ENCODE measurements at regions not wholly inside any gene's neighbourhood (a gene's known extent, or its start where the extent isn't known, plus 50 kb on each side); places are given as distances from the start of the nearest gene placed in this dataset.
"Not testable (repeated sequence)": the region's sequence is repeated elsewhere in the genome, so short reads cannot be mapped to it uniquely, and the experiment has no call there.

- not testable (repeated sequence) for H3K4me3 ChIP-seq (ENCODE audit: low read depth in 1 of 3, low read length in 3 of 3); H3K36me3 ChIP-seq (ENCODE audit: control insufficient read depth in 4 of 4, insufficient read depth in 3 of 4, low read depth in 1 of 4, low read length in 3 of 4); DNase-seq (ENCODE audit: low spot score); H3K27ac ChIP-seq (ENCODE audit: low read depth in 1 of 2, low read length in 2 of 2); H3K9ac ChIP-seq (ENCODE audit: low read depth in 1 of 2, low read length in 2 of 2); H3K27me3 ChIP-seq (ENCODE audit: control insufficient read depth in 4 of 4, insufficient read depth in 4 of 4, low read length in 3 of 4); H3K9me3 ChIP-seq (ENCODE audit: control insufficient read depth in 4 of 4, low read length in 3 of 4); H3K4me1 ChIP-seq (ENCODE audit: control insufficient read depth in 4 of 4, insufficient read depth in 4 of 4, low read length in 3 of 4)
- WGBS, result 39% methylated on average over 2 of the region's 2 CpGs
Observed at GRCh38 chr1:120534361-120535047, 119.7 kb downstream of the NBPF8 start.

GRCh38 chr1:120535052-120535451 is 120.2 kb downstream of the NBPF8 start:
- H3K4me1 ChIP-seq (ENCODE audit: control insufficient read depth in 4 of 4, insufficient read depth in 4 of 4, low read length in 3 of 4); H3K27me3 ChIP-seq (ENCODE audit: control insufficient read depth in 4 of 4, insufficient read depth in 4 of 4, low read length in 3 of 4); H3K4me3 ChIP-seq (ENCODE audit: low read depth in 1 of 3, low read length in 3 of 3); DNase-seq (ENCODE audit: low spot score); H3K9me3 ChIP-seq (ENCODE audit: control insufficient read depth in 4 of 4, low read length in 3 of 4); H3K36me3 ChIP-seq (ENCODE audit: control insufficient read depth in 4 of 4, insufficient read depth in 3 of 4, low read depth in 1 of 4, low read length in 3 of 4); H3K27ac ChIP-seq (ENCODE audit: low read depth in 1 of 2, low read length in 2 of 2); H3K9ac ChIP-seq (ENCODE audit: low read depth in 1 of 2, low read length in 2 of 2): not testable (repeated sequence)
- WGBS, result 85% methylated on average over 1 of the region's 1 CpG

GRCh38 chr1:120541394-120541793 is 126.6 kb downstream of the NBPF8 start:
- WGBS, result 98% methylated on average over 2 of the region's 5 CpGs
- not testable (repeated sequence) for DNase-seq (ENCODE audit: low spot score); H3K9me3 ChIP-seq (ENCODE audit: control insufficient read depth in 4 of 4, low read length in 3 of 4); H3K36me3 ChIP-seq (ENCODE audit: control insufficient read depth in 4 of 4, insufficient read depth in 3 of 4, low read depth in 1 of 4, low read length in 3 of 4); H3K4me3 ChIP-seq (ENCODE audit: low read depth in 1 of 3, low read length in 3 of 3); H3K4me1 ChIP-seq (ENCODE audit: control insufficient read depth in 4 of 4, insufficient read depth in 4 of 4, low read length in 3 of 4); H3K27ac ChIP-seq (ENCODE audit: low read depth in 1 of 2, low read length in 2 of 2); H3K9ac ChIP-seq (ENCODE audit: low read depth in 1 of 2, low read length in 2 of 2); H3K27me3 ChIP-seq (ENCODE audit: control insufficient read depth in 4 of 4, insufficient read depth in 4 of 4, low read length in 3 of 4)

- H3K27me3 ChIP-seq (ENCODE audit: control insufficient read depth in 4 of 4, insufficient read depth in 4 of 4, low read length in 3 of 4); H3K4me3 ChIP-seq (ENCODE audit: low read depth in 1 of 3, low read length in 3 of 3); H3K4me1 ChIP-seq (ENCODE audit: control insufficient read depth in 4 of 4, insufficient read depth in 4 of 4, low read length in 3 of 4); H3K27ac ChIP-seq (ENCODE audit: low read depth in 1 of 2, low read length in 2 of 2); H3K9ac ChIP-seq (ENCODE audit: low read depth in 1 of 2, low read length in 2 of 2); DNase-seq (ENCODE audit: low spot score); H3K9me3 ChIP-seq (ENCODE audit: control insufficient read depth in 4 of 4, low read length in 3 of 4); H3K36me3 ChIP-seq (ENCODE audit: control insufficient read depth in 4 of 4, insufficient read depth in 3 of 4, low read depth in 1 of 4, low read length in 3 of 4): not testable (repeated sequence)
- no CpG with 5 or more reads among the region's 2 CpGs for WGBS
Observed at GRCh38 chr1:120542365-120542764, 127.5 kb downstream of the NBPF8 start.

GRCh38 chr1:120542940-120543339 is 128.1 kb downstream of the NBPF8 start:
- H3K27me3 ChIP-seq (ENCODE audit: control insufficient read depth in 4 of 4, insufficient read depth in 4 of 4, low read length in 3 of 4); H3K4me1 ChIP-seq (ENCODE audit: control insufficient read depth in 4 of 4, insufficient read depth in 4 of 4, low read length in 3 of 4); DNase-seq (ENCODE audit: low spot score); H3K27ac ChIP-seq (ENCODE audit: low read depth in 1 of 2, low read length in 2 of 2); H3K4me3 ChIP-seq (ENCODE audit: low read depth in 1 of 3, low read length in 3 of 3); H3K36me3 ChIP-seq (ENCODE audit: control insufficient read depth in 4 of 4, insufficient read depth in 3 of 4, low read depth in 1 of 4, low read length in 3 of 4); H3K9me3 ChIP-seq (ENCODE audit: control insufficient read depth in 4 of 4, low read length in 3 of 4); H3K9ac ChIP-seq (ENCODE audit: low read depth in 1 of 2, low read length in 2 of 2): not testable (repeated sequence)
- no CpG with 5 or more reads among the region's 2 CpGs for WGBS

- H3K9ac ChIP-seq (ENCODE audit: low read depth in 1 of 2, low read length in 2 of 2); H3K4me3 ChIP-seq (ENCODE audit: low read depth in 1 of 3, low read length in 3 of 3); H3K27me3 ChIP-seq (ENCODE audit: control insufficient read depth in 4 of 4, insufficient read depth in 4 of 4, low read length in 3 of 4); H3K4me1 ChIP-seq (ENCODE audit: control insufficient read depth in 4 of 4, insufficient read depth in 4 of 4, low read length in 3 of 4); DNase-seq (ENCODE audit: low spot score); H3K27ac ChIP-seq (ENCODE audit: low read depth in 1 of 2, low read length in 2 of 2); H3K36me3 ChIP-seq (ENCODE audit: control insufficient read depth in 4 of 4, insufficient read depth in 3 of 4, low read depth in 1 of 4, low read length in 3 of 4); H3K9me3 ChIP-seq (ENCODE audit: control insufficient read depth in 4 of 4, low read length in 3 of 4): not testable (repeated sequence)
- peak; percentile 40 for TF ChIP-seq CTCF (IDR thresholded peaks at IDR 0.05; ENCODE audit: low read depth, low read length, missing input control)
- peak; percentile 47 to 58 for TF ChIP-seq RAD21 (IDR thresholded peaks at IDR 0.05)
- 15% methylated on average over 1 of the region's 2 CpGs for WGBS
Observed at GRCh38 chr1:120544434-120544833, 129.6 kb downstream of the NBPF8 start.

- H3K36me3 ChIP-seq (ENCODE audit: control insufficient read depth in 4 of 4, insufficient read depth in 3 of 4, low read depth in 1 of 4, low read length in 3 of 4); H3K9ac ChIP-seq (ENCODE audit: low read depth in 1 of 2, low read length in 2 of 2); H3K4me3 ChIP-seq (ENCODE audit: low read depth in 1 of 3, low read length in 3 of 3); H3K9me3 ChIP-seq (ENCODE audit: control insufficient read depth in 4 of 4, low read length in 3 of 4); H3K27ac ChIP-seq (ENCODE audit: low read depth in 1 of 2, low read length in 2 of 2); H3K4me1 ChIP-seq (ENCODE audit: control insufficient read depth in 4 of 4, insufficient read depth in 4 of 4, low read length in 3 of 4); DNase-seq (ENCODE audit: low spot score); H3K27me3 ChIP-seq (ENCODE audit: control insufficient read depth in 4 of 4, insufficient read depth in 4 of 4, low read length in 3 of 4): not testable (repeated sequence)
- 33% methylated on average over 1 of the region's 2 CpGs for WGBS
Observed at GRCh38 chr1:120550335-120550734, 135.5 kb downstream of the NBPF8 start.

GRCh38 chr1:120552190-120552589 is 137.4 kb downstream of the NBPF8 start:
- DNase-seq (ENCODE audit: low spot score); H3K9me3 ChIP-seq (ENCODE audit: control insufficient read depth in 4 of 4, low read length in 3 of 4); H3K27me3 ChIP-seq (ENCODE audit: control insufficient read depth in 4 of 4, insufficient read depth in 4 of 4, low read length in 3 of 4); H3K27ac ChIP-seq (ENCODE audit: low read depth in 1 of 2, low read length in 2 of 2); H3K4me1 ChIP-seq (ENCODE audit: control insufficient read depth in 4 of 4, insufficient read depth in 4 of 4, low read length in 3 of 4); H3K36me3 ChIP-seq (ENCODE audit: control insufficient read depth in 4 of 4, insufficient read depth in 3 of 4, low read depth in 1 of 4, low read length in 3 of 4); H3K9ac ChIP-seq (ENCODE audit: low read depth in 1 of 2, low read length in 2 of 2); H3K4me3 ChIP-seq (ENCODE audit: low read depth in 1 of 3, low read length in 3 of 3): not testable (repeated sequence)

Measured in liver (tissue), 8 donors.